GM12875 (cell line): ENCODE measurements at regions not wholly inside any gene's neighbourhood (a gene's known extent, or its start where the extent isn't known, plus 50 kb on each side); places are given as distances from the start of the nearest gene placed in this dataset.
A peak's percentile ranks its signal among the peaks of the same experiment; 100 is the strongest.

Experiments
- H3K4me3 ChIP-seq: one replicate; pipeline ENCODE4 v1.5.1; 2011; ENCODE audit warnings: low read depth, low read length, control low read depth
- CTCF ChIP-seq: IDR thresholded peaks from 2 replicates; pipeline ENCODE4 v1.5.1; 2011; ENCODE audit warnings: low read depth, mild to moderate bottlenecking, control low read depth, inconsistent platforms, low read length, moderate library complexity, borderline replicate concordance; ENCODE audit not compliant: insufficient read depth

GRCh38 chr2:217110550-217110949 is 250.7 kb upstream of the TNP1 start:
- TF ChIP-seq CTCF: no peak
- no peak overlapping the region for H3K4me3 ChIP-seq

- TF ChIP-seq CTCF: no peak
- H3K4me3 ChIP-seq: no peak overlapping the region
These were observed 248.7 kb upstream of the TNP1 start for GRCh38 chr2:217108575-217109027.

- H3K4me3 ChIP-seq: no peak overlapping the region
- no peak for TF ChIP-seq CTCF
These were observed 248.2 kb upstream of the TNP1 start for GRCh38 chr2:217108086-217108485.

- TF ChIP-seq CTCF: no peak
- no peak overlapping the region for H3K4me3 ChIP-seq
These were observed 247.6 kb upstream of the TNP1 start for GRCh38 chr2:217107480-217107879.

GRCh38 chr2:217106650-217107014 is 246.8 kb upstream of the TNP1 start:
- peak; percentile 45; the same call in 1 of the 2 replicates for TF ChIP-seq CTCF
- no peak overlapping the region for H3K4me3 ChIP-seq

GRCh38 chr2:217105733-217106649 is 246.1 kb upstream of the TNP1 start:
- TF ChIP-seq CTCF: no peak
- no peak overlapping the region for H3K4me3 ChIP-seq
